ENCODE measurements at regions not wholly inside any gene's neighbourhood (a gene's known extent, or its start where the extent isn't known, plus 50 kb on each side); places are given as distances from the start of the nearest gene placed in this dataset.

DNA sequence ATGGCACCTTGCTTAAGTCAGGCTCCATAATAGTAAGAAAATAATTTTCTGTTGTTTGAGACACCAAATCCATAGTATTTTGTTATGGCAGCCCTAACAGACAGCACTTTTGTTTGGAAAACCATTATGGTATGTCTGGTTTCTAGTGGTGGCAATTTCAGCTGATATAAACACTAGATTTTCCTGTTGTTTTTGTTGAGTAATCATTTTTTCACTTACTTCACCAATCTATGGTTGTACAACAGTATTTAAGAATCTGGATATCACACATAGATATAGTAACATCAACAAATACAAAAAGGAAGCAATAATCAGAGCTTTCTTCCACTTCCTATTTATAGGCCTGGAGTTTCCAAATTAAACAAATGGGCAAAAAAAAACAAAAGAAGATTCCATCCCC, 725.8 kb upstream of the POM121L12 start:
- no peak overlapping the region for H2BK120ac ChIP-seq (ENCODE audit: low read depth, low read length)
- no peak overlapping the region for H2AK5ac ChIP-seq (ENCODE audit: low read length, severe bottlenecking)
- no peak overlapping the region for H2BK15ac ChIP-seq (ENCODE audit: low read depth, poor library complexity, severe bottlenecking)
- H3K9me3 ChIP-seq (ENCODE audit: control insufficient read depth, low read length): peaks cover 17% of the 10 kb centered on the region
- H3K27me3 ChIP-seq (ENCODE audit: control insufficient read depth in 1 of 2, insufficient read depth in 1 of 2, low read length in 2 of 2): no peaks in the 10 kb centered on the region
- H2AFZ ChIP-seq (ENCODE audit: low read depth, low read length): no peak overlapping the region
- H3K4ac ChIP-seq (ENCODE audit: low read depth in 1 of 2, low read length in 2 of 2): no peak overlapping the region
- no peak overlapping the region for H3K4me3 ChIP-seq (ENCODE audit: insufficient read depth in 1 of 2, low read depth in 1 of 2, low read length in 2 of 2)
- H3K18ac ChIP-seq (ENCODE audit: low read depth in 1 of 2, low read length in 2 of 2): no peak overlapping the region
- H3K9ac ChIP-seq (ENCODE audit: low read length): no peak overlapping the region
- H3K23ac ChIP-seq (ENCODE audit: low read length in 2 of 2): no peak overlapping the region
- no peak overlapping the region for H4K8ac ChIP-seq (ENCODE audit: low read length)
- H3K79me1 ChIP-seq (replicated peaks; ENCODE audit: low read length, poor library complexity, severe bottlenecking): no peaks in the 10 kb centered on the region
- no peak overlapping the region for H2BK12ac ChIP-seq (ENCODE audit: low read length in 2 of 2)
- H2BK5ac ChIP-seq (ENCODE audit: low read depth, low read length, poor library complexity, severe bottlenecking): no peak overlapping the region
- H3K27ac ChIP-seq (ENCODE audit: low read length, poor library complexity, severe bottlenecking): no peak overlapping the region
- no peak overlapping the region for H3K14ac ChIP-seq (ENCODE audit: low read length in 2 of 2)
- DNase-seq: no peak
- no peaks in the 10 kb centered on the region for H3K36me3 ChIP-seq (ENCODE audit: control insufficient read depth in 1 of 2, insufficient read depth in 2 of 2, low read depth in 1 of 2, low read length in 2 of 2)
- no peaks in the 10 kb centered on the region for H3K4me1 ChIP-seq (ENCODE audit: control insufficient read depth, insufficient read depth, low read depth, low read length)
- H4K91ac ChIP-seq (ENCODE audit: low read length): no peak overlapping the region
- H3K4me2 ChIP-seq (ENCODE audit: low read length, poor library complexity, severe bottlenecking): no peak overlapping the region

DNA sequence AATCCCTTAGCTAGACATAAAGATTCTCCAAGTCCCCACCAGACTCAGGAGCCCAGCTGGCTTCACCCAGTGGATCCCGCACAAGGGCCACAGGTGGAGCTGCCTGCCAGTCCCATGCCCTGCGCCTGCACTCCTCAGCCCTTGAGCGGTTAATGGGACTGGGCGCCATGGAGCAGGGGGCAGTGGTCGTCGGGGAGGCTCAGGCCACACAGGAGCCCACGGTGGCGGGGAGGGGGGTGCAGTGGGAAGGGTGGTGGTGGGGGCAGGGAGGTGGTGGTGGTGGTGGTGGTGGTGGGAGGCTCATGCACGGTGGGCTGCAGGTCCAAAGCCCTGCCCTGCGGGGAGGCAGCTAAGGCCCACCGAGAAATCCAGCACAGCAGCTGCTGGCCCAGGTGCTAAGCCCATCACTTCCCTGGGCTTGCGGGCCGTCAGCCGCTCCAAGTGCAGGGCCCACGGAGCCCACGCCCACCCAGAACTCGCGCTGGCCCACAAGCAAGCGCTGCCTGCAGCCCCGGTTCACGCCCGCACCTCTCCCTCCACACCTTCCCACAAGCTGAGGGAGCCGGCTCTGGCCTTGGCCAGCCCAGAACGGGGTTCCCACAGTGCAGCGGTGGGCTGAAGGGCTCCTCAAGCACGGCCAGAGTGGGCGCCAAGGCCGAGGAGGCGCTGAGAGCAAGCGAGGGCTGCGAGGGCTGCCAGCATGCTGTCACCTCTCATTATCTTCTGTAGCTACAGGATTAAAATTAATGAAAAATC, 732.5 kb upstream of the POM121L12 start:
- H3K27me3 ChIP-seq (ENCODE audit: control insufficient read depth in 1 of 2, insufficient read depth in 1 of 2, low read length in 2 of 2): no peaks in the 10 kb centered on the region
- no peak overlapping the region for H2BK120ac ChIP-seq (ENCODE audit: low read depth, low read length)
- no peak overlapping the region for H3K4me3 ChIP-seq (ENCODE audit: insufficient read depth in 1 of 2, low read depth in 1 of 2, low read length in 2 of 2)
- no peak overlapping the region for H3K4ac ChIP-seq (ENCODE audit: low read depth in 1 of 2, low read length in 2 of 2)
- H2BK12ac ChIP-seq (ENCODE audit: low read length in 2 of 2): no peak overlapping the region
- no peaks in the 10 kb centered on the region for H3K9me3 ChIP-seq (ENCODE audit: control insufficient read depth, low read length)
- no peak for DNase-seq
- no peak overlapping the region for H3K4me2 ChIP-seq (ENCODE audit: low read length, poor library complexity, severe bottlenecking)
- 97% methylated on average over 15 of the region's 31 CpGs for WGBS
- H2AK5ac ChIP-seq (ENCODE audit: low read length, severe bottlenecking): no peak overlapping the region
- H2BK15ac ChIP-seq (ENCODE audit: low read depth, poor library complexity, severe bottlenecking): no peak overlapping the region
- H4K91ac ChIP-seq (ENCODE audit: low read length): no peak overlapping the region
- H3K23ac ChIP-seq (ENCODE audit: low read length in 2 of 2): no peak overlapping the region
- H2AFZ ChIP-seq (ENCODE audit: low read depth, low read length): no peak overlapping the region
- no peaks in the 10 kb centered on the region for H3K4me1 ChIP-seq (ENCODE audit: control insufficient read depth, insufficient read depth, low read depth, low read length)
- no peak overlapping the region for H3K14ac ChIP-seq (ENCODE audit: low read length in 2 of 2)
- no peaks in the 10 kb centered on the region for H3K36me3 ChIP-seq (ENCODE audit: control insufficient read depth in 1 of 2, insufficient read depth in 2 of 2, low read depth in 1 of 2, low read length in 2 of 2)
- H3K9ac ChIP-seq (ENCODE audit: low read length): no peak overlapping the region
- no peak overlapping the region for H2BK5ac ChIP-seq (ENCODE audit: low read depth, low read length, poor library complexity, severe bottlenecking)
- H4K8ac ChIP-seq (ENCODE audit: low read length): no peak overlapping the region
- H3K27ac ChIP-seq (ENCODE audit: low read length, poor library complexity, severe bottlenecking): no peak overlapping the region
- H3K79me1 ChIP-seq (replicated peaks; ENCODE audit: low read length, poor library complexity, severe bottlenecking): no peaks in the 10 kb centered on the region
- no peak overlapping the region for H3K18ac ChIP-seq (ENCODE audit: low read depth in 1 of 2, low read length in 2 of 2)

DNA sequence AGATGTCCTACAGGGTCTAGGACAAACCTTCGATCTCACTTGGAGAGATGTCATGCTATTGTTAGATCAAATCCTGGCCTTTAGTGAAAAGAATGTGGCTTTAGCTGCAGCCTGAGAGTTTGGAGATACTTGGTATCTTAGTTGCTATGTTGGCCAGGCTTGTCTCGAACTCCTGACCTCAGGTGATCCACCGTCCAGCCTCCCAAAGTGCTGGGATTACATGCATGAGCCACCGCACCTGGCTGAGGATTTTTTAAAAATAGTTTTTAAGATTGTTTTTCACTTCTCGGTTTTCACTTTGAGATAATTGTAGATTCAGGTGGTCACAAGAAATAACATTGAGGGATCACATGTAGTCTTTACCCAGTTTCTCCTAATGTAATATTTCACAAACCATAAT, 738.3 kb upstream of the POM121L12 start:
- Histone ChIP-seq H3K27me3 (ENCODE audit: control insufficient read depth in 1 of 2, insufficient read depth in 1 of 2, low read length in 2 of 2) (no peaks in the 10 kb centered on the region), H3K9me3 (ENCODE audit: control insufficient read depth, low read length) (peaks cover 4% of the 10 kb centered on the region), H2AK5ac (ENCODE audit: low read length, severe bottlenecking) (no peak overlapping the region), H3K4me2 (ENCODE audit: low read length, poor library complexity, severe bottlenecking) (no peak overlapping the region), H3K36me3 (ENCODE audit: control insufficient read depth in 1 of 2, insufficient read depth in 2 of 2, low read depth in 1 of 2, low read length in 2 of 2) (no peaks in the 10 kb centered on the region), H3K4me1 (ENCODE audit: control insufficient read depth, insufficient read depth, low read depth, low read length) (no peaks in the 10 kb centered on the region), H2BK12ac (ENCODE audit: low read length in 2 of 2) (no peak overlapping the region), H3K14ac (ENCODE audit: low read length in 2 of 2) (no peak overlapping the region), H3K79me1 (replicated peaks; ENCODE audit: low read length, poor library complexity, severe bottlenecking) (no peaks in the 10 kb centered on the region), H3K4me3 (ENCODE audit: insufficient read depth in 1 of 2, low read depth in 1 of 2, low read length in 2 of 2) (no peak overlapping the region), H2BK5ac (ENCODE audit: low read depth, low read length, poor library complexity, severe bottlenecking) (no peak overlapping the region), H4K8ac (ENCODE audit: low read length) (no peak overlapping the region), H3K23ac (ENCODE audit: low read length in 2 of 2) (no peak overlapping the region), H3K27ac (ENCODE audit: low read length, poor library complexity, severe bottlenecking) (no peak overlapping the region), H2AFZ (ENCODE audit: low read depth, low read length) (no peak overlapping the region), H4K91ac (ENCODE audit: low read length) (no peak overlapping the region), H2BK120ac (ENCODE audit: low read depth, low read length) (no peak overlapping the region), H3K9ac (ENCODE audit: low read length) (no peak overlapping the region), H3K4ac (ENCODE audit: low read depth in 1 of 2, low read length in 2 of 2) (no peak overlapping the region), H2BK15ac (ENCODE audit: low read depth, poor library complexity, severe bottlenecking) (no peak overlapping the region), H3K18ac (ENCODE audit: low read depth in 1 of 2, low read length in 2 of 2) (no peak overlapping the region)
- DNase-seq: no peak
- 79% methylated on average over 4 of the region's 5 CpGs for WGBS

DNA sequence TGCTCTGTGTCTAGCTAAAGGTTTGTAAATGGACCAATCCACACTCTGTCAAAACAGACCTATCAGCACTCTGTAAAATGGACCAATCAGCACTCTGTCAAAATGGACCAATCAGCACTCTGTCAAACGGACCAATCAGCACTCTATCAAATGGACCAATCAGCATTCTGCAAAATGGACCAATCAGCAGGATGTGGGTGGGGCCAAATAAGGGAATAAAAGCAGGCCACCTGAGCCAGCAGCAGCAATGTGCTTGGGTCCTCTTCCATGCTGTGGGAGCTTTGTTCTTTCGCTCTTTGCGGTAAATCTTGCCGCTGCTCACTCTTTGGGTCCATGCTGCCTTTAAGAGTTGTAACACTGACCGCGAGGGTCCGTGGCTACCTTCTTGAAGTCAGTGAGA, 740.5 kb upstream of the POM121L12 start:
- no peak overlapping the region for H3K23ac ChIP-seq (ENCODE audit: low read length in 2 of 2)
- H2AFZ ChIP-seq (ENCODE audit: low read depth, low read length): no peak overlapping the region
- WGBS: 91% methylated on average over 7 of the region's 7 CpGs
- H2BK120ac ChIP-seq (ENCODE audit: low read depth, low read length): no peak overlapping the region
- no peak overlapping the region for H3K18ac ChIP-seq (ENCODE audit: low read depth in 1 of 2, low read length in 2 of 2)
- H3K4me2 ChIP-seq (ENCODE audit: low read length, poor library complexity, severe bottlenecking): no peak overlapping the region
- H3K79me1 ChIP-seq (replicated peaks; ENCODE audit: low read length, poor library complexity, severe bottlenecking): no peaks in the 10 kb centered on the region
- DNase-seq: no peak
- H3K4ac ChIP-seq (ENCODE audit: low read depth in 1 of 2, low read length in 2 of 2): no peak overlapping the region
- no peak overlapping the region for H3K14ac ChIP-seq (ENCODE audit: low read length in 2 of 2)
- H3K27me3 ChIP-seq (ENCODE audit: control insufficient read depth in 1 of 2, insufficient read depth in 1 of 2, low read length in 2 of 2): no peaks in the 10 kb centered on the region
- no peak overlapping the region for H3K27ac ChIP-seq (ENCODE audit: low read length, poor library complexity, severe bottlenecking)
- no peaks in the 10 kb centered on the region for H3K4me1 ChIP-seq (ENCODE audit: control insufficient read depth, insufficient read depth, low read depth, low read length)
- H3K9me3 ChIP-seq (ENCODE audit: control insufficient read depth, low read length): peaks cover 4% of the 10 kb centered on the region
- no peak overlapping the region for H2BK5ac ChIP-seq (ENCODE audit: low read depth, low read length, poor library complexity, severe bottlenecking)
- H3K9ac ChIP-seq (ENCODE audit: low read length): no peak overlapping the region
- no peaks in the 10 kb centered on the region for H3K36me3 ChIP-seq (ENCODE audit: control insufficient read depth in 1 of 2, insufficient read depth in 2 of 2, low read depth in 1 of 2, low read length in 2 of 2)
- no peak overlapping the region for H2BK15ac ChIP-seq (ENCODE audit: low read depth, poor library complexity, severe bottlenecking)
- H4K8ac ChIP-seq (ENCODE audit: low read length): no peak overlapping the region
- H2BK12ac ChIP-seq (ENCODE audit: low read length in 2 of 2): no peak overlapping the region
- no peak overlapping the region for H3K4me3 ChIP-seq (ENCODE audit: insufficient read depth in 1 of 2, low read depth in 1 of 2, low read length in 2 of 2)
- H2AK5ac ChIP-seq (ENCODE audit: low read length, severe bottlenecking): no peak overlapping the region
- H4K91ac ChIP-seq (ENCODE audit: low read length): no peak overlapping the region

Measured in mesenchymal stem cell (in vitro differentiated cells and primary cell).